ENCODE measurements at regions not wholly inside any gene's neighbourhood (a gene's known extent, or its start where the extent isn't known, plus 50 kb on each side); places are given as distances from the start of the nearest gene placed in this dataset.

DNA sequence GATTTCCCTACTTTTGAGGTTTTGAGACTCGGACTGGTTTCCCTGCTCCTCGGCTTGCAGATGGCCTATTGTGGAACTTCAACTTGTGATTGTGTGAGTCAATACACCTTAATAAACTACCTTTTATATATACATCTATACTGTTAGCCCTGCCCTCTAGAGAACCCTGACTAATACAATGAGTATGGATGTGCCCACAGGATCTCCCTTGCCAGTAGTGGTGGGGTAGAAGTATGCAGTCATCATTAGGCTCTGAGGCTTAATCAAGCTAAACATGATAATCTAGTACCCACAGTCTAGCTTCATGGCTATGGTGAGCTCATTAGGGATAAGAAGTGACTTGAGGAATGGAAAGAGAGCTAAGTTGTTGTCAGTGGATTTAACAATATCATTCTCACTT is 412.8 kb upstream of the PTGER4 start:
- no peaks in the 10 kb centered on the region for H3K27me3 ChIP-seq
- 93% methylated on average over 2 of the region's 2 CpGs for WGBS
- H3K36me3 ChIP-seq: no peaks in the 10 kb centered on the region
- TF ChIP-seq POLR2AphosphoS5 (IDR thresholded peaks at IDR 0.05): no peak
- TF ChIP-seq POLR2A (IDR thresholded peaks at IDR 0.05): no peak
- TF ChIP-seq CTCF (IDR thresholded peaks at IDR 0.05): no peak
- peaks cover 11% of the 10 kb centered on the region for H3K4me1 ChIP-seq
- no peak overlapping the region for H3K4me3 ChIP-seq
- DNase-seq (ENCODE audit: low spot score in 2 of 2): no peak
- no peak overlapping the region for H3K27ac ChIP-seq
- no peaks in the 10 kb centered on the region for H3K9me3 ChIP-seq

- DNase-seq (ENCODE audit: low spot score in 2 of 2): no peak
- 93% methylated on average over 1 of the region's 1 CpG for WGBS
- Histone ChIP-seq H3K9me3 (no peaks in the 10 kb centered on the region), H3K27me3 (no peaks in the 10 kb centered on the region), H3K4me3 (no peak overlapping the region), H3K4me1 (no peaks in the 10 kb centered on the region), H3K36me3 (no peaks in the 10 kb centered on the region), H3K27ac (no peak overlapping the region)
- TF ChIP-seq EP300 (IDR thresholded peaks at IDR 0.05) (no peak), CTCF (IDR thresholded peaks at IDR 0.05) (no peak), POLR2A (IDR thresholded peaks at IDR 0.05) (no peak), POLR2AphosphoS5 (IDR thresholded peaks at IDR 0.05) (no peak)
Measured at GRCh38 chr5:40261984-40262383, 417.7 kb upstream of the PTGER4 start.

- Histone ChIP-seq H3K36me3 (no peaks in the 10 kb centered on the region), H3K27ac (no peak overlapping the region), H3K9me3 (no peaks in the 10 kb centered on the region), H3K27me3 (no peaks in the 10 kb centered on the region), H3K4me3 (no peak overlapping the region), H3K4me1 (no peaks in the 10 kb centered on the region)
- no peak for DNase-seq (ENCODE audit: low spot score in 2 of 2)
- no peak for TF ChIP-seq CTCF (IDR thresholded peaks at IDR 0.05)
- no peak for TF ChIP-seq POLR2AphosphoS5 (IDR thresholded peaks at IDR 0.05)
- TF ChIP-seq EP300 (IDR thresholded peaks at IDR 0.05): no peak
- no peak for TF ChIP-seq POLR2A (IDR thresholded peaks at IDR 0.05)
- 44% methylated on average over 4 of the region's 4 CpGs for WGBS
Measured at GRCh38 chr5:40260361-40260760, 419.4 kb upstream of the PTGER4 start.

- no peak overlapping the region for H3K4me3 ChIP-seq
- no peaks in the 10 kb centered on the region for H3K4me1 ChIP-seq
- H3K27me3 ChIP-seq: no peaks in the 10 kb centered on the region
- no peaks in the 10 kb centered on the region for H3K36me3 ChIP-seq
- no peak for DNase-seq (ENCODE audit: low spot score in 2 of 2)
- H3K9me3 ChIP-seq: no peaks in the 10 kb centered on the region
- no peak overlapping the region for H3K27ac ChIP-seq
- 74% methylated on average over 1 of the region's 1 CpG for WGBS
- TF ChIP-seq CTCF (IDR thresholded peaks at IDR 0.05) (no peak), POLR2AphosphoS5 (IDR thresholded peaks at IDR 0.05) (no peak), EP300 (IDR thresholded peaks at IDR 0.05) (no peak), POLR2A (IDR thresholded peaks at IDR 0.05) (no peak)
Measured at GRCh38 chr5:40258222-40258621, 421.5 kb upstream of the PTGER4 start.

DNA sequence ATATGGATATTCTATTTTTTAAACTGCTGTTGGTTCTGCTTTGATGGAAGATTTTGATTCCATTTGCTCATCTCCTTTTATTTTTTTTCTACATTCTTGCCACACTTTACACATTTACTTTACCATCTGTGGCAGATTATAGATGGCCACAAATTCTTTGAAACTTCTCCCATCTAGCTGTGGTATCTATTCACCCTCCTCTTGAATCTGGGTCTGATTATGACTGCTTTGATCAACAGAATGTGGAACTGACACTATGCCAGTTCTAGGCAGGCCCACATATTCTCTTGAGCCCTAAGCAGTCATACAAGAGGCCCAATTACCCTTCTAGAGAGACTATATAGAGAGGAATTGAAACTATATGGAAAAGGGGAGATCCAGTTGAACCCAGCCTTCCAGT is 439.0 kb upstream of the PTGER4 start:
- TF ChIP-seq POLR2A (IDR thresholded peaks at IDR 0.05) (no peak), EP300 (IDR thresholded peaks at IDR 0.05) (no peak), CTCF (IDR thresholded peaks at IDR 0.05) (no peak), POLR2AphosphoS5 (IDR thresholded peaks at IDR 0.05) (no peak)
- Histone ChIP-seq H3K27me3 (no peaks in the 10 kb centered on the region), H3K4me1 (no peaks in the 10 kb centered on the region), H3K27ac (no peak overlapping the region), H3K36me3 (no peaks in the 10 kb centered on the region), H3K4me3 (no peak overlapping the region), H3K9me3 (peaks cover 4% of the 10 kb centered on the region)
- DNase-seq (ENCODE audit: low spot score in 2 of 2): no peak
